NCI-H510A (cell line): ENCODE measurements at regions not wholly inside any gene's neighbourhood (a gene's known extent, or its start where the extent isn't known, plus 50 kb on each side); places are given as distances from the start of the nearest gene placed in this dataset.

Experiments
- DNase-seq: peaks from one replicate; lab custom pipeline; 2025; lab: John Stamatoyannopoulos, UW

DNA sequence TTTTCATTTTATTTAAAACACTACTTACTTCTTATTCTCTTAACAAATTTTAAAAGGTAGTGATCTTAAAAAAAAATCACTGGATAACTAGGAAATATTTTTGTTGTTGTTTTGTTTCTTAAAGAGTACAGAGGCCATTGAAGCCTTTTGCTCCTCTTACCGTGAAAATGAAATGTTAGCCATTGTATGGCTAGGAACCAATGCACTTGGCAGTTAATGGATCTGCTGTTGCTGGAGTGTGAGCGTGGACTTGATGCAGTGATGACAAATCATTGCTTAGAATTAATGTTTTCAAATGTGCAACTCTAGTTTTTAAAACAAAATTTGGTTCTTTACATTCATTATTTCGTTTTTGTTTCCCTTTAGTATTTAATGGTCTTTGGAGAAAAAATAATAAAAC lies 162.3 kb downstream of the HAUS1 start:
- no peak for DNase-seq

DNA sequence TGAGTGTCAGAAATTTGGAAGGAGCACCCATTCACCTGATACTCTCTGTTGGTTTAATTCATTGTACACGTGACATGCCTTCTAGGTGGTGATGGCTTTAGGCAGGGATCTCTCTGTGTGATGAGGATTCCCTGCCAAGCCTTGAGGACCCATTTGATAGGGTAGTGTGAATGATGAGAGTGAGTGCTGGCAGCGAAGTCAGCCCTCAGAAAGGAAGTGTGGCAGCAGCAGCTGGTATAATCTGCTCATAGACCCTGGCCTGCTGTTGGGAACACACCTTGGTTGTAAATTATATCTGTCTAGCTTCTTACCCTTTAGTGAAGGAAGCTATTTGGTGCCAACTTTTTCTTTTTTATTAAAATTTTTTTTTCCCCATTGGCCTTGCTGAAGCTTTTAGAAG lies 164.5 kb downstream of the HAUS1 start:
- DNase-seq, result no peak

DNA sequence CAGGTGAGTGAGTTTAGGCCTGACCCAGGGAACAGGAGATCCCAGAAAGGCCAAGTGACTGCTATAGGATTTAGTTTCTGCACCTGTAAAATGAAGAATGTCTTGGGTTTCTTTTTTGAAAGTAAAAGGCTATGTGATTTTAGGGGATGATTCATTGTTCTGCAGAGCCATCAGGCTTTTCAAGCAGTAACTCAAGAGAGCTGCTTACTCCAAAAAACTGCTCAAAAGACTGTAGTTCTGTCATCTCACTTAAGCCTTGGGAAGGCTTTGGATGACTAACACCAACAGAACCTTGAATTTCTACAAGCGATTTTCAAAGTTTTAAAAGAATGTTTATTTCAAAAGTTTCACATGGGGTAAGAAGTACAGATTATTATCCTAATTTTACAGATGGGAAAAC lies 165.1 kb downstream of the HAUS1 start:
- DNase-seq, result no peak

DNA sequence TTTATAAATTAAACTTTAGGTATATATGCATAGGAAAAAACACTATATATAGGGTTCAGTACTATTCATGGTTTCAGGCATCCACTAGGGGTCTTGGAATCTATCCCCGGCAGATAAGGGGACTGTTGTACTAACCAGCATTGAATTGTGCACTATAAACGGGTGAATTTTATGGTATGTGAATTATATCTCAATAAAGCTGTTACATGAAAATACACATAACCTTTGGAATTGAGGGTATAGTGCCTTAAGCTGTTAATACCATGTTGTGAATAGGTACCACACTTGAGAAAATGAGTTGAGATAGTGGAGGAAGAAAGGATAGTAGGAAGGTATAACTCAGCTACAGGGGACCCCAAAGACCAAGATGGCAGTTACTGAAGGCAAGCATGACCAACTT lies 167.3 kb downstream of the HAUS1 start:
- DNase-seq, result no peak

DNA sequence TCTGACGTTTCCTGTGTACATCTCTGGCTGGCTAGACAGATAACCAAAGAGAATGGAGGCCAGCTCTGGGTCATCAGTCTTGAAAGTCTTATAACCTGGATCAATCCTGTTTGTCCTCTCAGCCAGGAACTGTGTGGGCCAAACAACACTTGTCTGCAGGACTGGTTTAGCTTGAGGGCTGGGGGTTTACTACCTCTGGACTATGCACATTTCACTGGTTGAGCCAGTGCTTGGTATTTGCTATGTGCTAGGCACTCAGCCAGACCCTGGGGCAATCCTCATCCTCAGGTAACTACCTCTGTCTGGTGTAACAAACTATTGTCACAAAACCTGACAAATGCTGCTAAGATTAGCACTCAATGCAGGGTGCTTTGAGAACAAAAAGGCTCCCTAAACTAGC lies 169.7 kb downstream of the HAUS1 start:
- no peak for DNase-seq

DNA sequence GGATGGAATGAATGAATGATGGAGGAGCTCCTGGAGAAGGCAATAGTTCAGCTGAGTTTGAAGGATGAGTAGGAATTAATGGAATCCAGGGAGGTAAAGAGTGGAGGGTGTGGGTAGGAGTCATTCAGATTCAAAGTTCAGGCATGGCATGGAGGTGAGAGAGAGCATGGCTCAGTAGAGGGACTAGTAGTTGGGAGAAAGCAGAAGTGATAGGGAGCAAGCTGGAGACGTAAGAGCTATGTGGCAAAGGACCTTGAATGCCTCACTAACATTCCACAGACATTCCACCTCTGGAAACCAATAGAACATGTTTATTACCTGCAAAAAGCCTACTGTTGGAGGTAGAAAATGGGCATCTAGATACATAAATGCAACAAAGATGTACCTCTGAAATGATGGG lies 170.1 kb downstream of the HAUS1 start:
- no peak for DNase-seq

DNA sequence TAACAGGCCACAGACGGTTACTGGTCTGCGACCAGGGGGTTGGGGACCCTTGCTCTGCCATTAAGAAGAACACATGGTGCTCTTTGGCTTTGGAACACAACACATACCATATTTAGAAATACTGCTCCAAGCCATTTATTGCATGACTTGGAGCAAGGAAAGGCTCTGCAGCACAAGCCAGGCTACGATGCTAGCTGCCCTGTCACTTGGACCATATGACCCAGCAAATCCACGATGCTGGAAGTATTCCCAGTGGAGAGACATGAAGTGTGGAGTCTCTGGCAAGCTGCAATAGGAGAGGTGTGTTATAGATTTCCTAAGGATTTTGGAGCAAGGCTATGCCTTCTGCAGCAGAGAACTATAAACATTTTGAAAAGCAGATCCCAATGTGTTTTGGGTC lies 171.2 kb downstream of the HAUS1 start:
- no peak for DNase-seq

DNA sequence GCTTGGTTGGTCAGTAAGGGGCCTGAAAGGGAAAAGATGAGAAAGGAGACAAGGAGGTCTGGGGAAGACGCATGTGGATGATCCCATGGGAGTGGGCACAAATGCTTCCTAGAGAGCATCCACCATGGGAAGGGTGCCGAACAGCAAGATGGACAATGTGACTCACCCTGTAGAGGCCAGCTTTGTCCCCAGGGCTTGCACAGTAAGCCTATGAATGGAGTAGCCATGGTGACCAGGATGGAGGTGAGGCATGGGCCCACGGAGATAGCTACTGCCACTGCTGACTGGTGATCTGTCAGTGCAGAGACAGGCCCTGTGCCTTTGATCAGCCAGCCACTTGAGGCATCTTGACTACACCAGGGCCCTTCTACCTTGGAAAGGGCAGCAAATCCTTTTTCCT lies 172.6 kb downstream of the HAUS1 start:
- DNase-seq, result no peak

DNA sequence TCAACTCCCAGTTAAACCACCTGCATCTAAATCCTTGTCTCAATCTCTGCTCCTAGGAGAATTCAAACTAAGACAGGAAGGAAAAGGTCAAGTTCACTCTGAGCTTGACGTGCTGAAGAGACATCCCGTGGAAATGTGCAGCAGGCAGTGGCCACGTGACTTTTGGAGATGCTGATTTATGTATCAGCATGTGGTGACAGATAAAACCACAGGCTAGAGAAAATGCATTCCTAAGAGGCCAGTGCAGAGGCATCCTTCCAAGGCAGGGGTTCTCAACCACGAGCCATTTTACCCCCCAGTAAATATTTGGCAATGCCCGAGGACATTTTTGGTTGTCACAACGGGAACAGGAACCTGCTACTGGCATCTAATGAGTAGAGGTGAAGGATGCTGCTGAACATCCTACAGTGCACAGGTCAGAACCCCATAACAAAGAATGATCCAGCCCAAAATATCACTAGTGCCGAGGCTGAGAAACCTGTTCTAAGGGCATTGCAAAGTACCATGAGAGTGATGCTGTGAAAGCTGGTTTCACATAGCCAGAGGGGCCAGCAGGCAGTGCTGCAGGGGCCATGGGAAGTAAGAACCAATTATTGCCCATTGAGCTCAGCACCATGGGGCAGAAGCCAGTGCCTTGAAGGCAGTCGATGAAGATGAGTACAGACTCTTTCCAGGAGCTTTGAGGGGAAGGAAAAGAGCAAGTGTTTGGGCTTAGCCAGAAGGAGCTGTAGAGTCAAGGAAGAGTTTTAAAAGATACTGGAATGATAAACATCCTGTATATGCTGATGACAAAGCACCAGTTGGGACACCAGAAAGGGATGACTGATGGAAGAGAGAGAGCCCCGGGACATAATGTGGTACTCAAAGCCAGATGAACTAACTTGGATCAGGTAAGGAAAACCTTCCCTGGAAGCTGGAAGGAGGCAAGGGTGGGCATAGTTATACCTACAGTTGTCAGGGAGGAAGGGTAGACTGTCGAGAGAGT lies 174.6 kb downstream of the HAUS1 start:
- DNase-seq, result no peak

DNA sequence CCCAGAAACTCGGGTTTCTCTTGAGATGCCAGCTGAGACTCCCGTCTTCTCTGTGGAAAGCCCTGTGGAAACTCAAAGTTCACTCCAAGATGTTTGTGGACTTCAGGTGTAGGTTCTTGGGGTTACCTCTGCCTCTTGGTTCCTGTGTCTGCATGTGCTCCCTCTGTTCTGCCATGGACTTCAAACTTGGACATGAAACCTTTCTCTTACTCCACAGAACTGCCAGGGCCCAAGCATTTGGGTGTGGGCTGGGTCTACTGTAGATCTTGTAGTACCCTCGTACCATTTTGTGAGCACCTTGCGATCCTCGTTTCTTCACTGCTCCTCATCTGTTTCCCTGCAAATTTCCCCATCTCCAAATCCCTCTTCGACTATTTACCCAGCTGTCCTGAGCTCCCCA lies 175.5 kb downstream of the HAUS1 start:
- DNase-seq, result no peak

DNA sequence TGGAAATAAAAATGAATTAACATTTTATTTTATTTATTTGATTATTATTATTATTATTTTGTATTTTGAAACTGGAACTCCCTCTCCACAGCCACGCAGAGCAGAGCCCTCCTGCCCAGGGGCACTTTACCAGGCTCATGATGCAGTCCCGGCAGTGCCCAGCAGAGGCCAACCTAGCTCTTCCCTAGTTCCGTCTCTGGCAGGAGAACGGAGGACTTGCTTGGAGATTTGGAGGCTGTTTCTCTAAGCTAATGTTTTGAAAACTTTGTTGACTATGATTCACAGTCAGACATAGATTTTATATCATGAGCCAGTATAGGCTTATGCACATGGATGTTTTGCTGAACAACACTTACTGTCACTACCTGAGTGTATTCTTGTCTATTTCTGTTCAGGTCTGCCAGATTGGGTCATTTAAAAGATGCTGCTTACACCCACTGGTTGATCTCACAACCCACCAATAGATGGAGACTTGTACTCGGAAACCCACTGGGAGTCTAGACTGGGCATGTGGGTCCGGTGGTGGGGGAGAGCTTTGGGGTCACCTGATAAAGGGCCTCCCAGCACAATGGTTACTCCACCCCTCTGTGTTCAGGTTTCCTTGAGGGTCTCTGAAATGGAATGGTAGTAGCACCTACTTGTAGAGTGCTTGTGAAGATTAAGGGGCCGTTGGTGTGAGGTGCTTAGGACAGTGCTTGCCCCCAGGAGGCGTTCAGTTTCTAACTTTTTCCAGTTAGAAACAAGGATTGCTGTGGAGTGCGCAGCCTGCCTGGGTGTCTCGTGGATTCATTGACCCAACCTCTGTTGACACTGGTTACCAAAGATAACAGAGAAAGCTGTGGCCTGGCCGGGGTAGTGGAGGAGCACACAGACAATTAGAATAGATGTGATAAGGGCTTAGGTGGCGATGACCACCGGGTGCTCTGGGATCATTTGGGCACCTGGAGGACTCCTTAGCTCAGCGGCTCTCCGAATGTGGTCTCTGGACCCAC lies 177.3 kb downstream of the HAUS1 start:
- DNase-seq, result no peak

DNA sequence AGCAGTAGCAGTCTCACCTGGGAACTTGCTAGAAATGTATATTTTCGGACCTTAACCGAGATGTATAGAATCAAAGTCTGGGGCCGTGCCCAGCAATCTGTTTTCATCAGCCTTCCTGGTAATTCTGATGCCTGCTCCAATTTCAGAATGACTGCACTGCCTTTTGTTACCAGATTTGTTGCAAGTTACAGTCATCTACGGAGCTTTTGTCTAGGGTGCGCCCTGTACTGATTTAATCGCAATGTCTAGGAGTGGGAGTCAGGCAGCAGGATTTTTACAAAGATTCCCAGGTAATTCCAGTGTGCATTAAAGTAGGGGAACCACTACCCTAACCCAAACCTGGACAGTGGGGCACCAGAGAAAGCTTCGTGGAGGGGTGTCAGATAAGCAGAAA lies 178.0 kb downstream of the HAUS1 start:
- DNase-seq, result no peak

DNA sequence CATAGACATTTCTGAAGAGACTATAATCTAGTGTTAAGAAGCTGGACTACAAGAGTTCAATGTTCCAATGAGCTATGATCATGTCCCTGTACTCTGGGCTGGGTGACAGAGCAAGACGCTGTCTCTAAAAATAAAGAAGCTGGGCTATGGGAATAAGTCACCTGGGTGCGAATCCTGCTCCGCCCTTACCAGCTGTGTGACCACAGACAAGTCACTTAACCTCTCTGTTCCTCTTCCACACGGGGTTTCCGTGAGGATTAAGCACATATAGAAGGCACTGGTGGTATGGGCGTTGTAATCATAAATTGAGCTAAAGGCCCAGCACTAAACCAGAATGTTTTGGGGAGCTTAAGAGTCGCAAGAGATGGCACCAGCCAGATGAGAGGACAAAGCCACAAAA lies 178.5 kb downstream of the HAUS1 start:
- DNase-seq, result no peak

DNA sequence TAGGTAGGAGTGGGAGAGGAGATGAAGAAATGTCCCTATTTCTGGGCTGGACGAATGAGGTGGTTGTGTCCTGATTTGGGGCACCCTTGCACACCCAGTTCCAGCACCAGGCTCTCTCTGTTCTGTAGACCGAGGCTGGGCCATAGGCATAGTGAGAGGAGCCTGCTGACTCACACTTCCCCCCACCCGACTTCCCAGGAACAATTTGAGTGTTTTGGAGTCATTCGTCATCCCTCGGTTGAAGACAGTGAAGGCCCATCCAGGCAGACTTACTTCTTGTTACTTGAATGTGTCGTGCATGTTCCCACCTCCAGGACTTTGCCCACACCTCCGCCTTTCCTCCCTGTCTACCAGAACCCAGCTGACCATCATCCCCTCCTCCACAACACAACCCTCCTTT lies 179.1 kb downstream of the HAUS1 start:
- no peak for DNase-seq

DNA sequence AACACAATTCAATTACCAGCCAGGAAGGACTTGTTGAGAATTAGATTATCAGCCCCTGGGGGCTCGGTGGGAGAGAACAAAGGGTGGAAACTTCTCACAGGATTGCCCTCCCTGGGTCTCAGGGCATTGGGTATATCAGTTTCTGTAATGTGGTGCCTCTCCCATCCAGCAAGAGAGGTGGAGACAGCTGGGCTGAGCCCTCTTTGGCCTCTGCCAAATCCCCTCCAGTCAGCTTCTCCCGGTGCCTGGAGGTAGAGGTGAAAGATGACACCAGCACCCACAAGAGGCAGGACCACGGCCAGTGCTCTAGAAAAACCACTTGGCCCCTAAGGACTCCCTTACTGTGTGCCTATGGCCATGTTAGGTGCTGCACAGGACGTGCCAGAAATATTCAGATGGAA lies 179.7 kb downstream of the HAUS1 start:
- peak; percentile 53 for DNase-seq

DNA sequence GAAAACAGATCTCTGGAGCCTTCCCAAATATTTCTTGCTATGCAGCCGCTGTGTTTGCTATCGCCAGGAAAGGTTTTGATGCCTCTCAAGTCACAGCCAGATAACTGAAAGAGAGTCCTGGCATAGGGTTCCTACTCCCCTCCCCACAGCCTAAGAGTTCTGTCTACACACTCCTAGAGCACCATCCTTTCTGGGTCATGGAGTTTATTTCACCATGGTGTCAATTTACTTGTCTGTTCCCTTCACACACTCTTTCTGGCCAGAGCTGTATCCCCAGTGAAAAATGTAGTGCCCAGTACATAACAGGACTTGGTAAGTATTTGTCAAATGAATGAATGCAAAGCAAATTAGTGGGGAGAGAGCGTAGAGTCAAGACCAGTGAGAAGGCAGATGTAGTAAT lies 185.3 kb downstream of the HAUS1 start:
- no peak for DNase-seq

DNA sequence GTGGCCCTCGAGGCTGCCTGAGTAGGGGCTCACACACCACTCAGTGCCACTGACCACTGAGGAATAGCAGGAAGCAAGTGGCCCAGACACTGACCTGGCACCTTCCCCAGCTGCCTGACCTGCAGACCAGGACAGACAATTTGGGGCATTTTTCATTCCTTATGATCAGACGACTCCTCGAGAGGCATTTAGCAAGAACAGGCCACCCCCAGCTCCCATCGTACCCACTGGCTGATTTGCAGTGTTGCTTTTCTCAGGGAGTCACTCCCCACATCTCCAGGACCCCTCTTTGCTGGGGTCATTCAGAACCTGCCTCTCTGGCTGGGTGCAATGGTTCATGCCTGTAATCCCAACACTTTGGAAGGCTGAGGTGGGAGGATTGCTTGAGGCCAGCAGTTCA lies 185.7 kb downstream of the HAUS1 start:
- DNase-seq, result no peak

DNA sequence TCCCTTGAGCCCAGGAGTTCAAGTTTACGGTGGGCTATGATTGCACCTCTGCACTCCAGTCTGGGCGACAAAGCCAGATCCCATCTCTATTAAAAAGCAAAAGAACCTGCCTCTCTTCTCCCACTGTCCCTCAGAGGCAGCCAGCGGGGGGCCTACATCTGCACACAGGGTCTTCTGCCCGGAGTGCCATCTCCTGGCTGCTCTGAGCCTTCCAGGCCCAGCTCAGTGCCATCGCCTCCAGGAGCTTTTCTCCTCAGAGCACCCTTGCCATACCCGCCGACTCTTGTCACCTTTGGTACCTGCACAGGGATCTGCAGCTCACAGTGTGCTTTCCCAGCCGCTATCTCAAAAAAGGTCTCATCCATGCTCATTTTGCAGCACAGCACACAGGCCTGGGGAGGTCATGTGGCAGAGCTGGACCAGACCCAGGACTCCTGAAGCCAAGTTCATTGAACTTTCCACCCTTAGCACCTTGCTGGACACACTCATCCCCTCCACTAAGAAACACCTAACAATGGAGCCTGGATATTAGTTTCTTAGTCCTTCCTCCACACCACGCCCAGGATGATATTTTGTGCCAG lies 186.3 kb downstream of the HAUS1 start:
- DNase-seq, result no peak

DNA sequence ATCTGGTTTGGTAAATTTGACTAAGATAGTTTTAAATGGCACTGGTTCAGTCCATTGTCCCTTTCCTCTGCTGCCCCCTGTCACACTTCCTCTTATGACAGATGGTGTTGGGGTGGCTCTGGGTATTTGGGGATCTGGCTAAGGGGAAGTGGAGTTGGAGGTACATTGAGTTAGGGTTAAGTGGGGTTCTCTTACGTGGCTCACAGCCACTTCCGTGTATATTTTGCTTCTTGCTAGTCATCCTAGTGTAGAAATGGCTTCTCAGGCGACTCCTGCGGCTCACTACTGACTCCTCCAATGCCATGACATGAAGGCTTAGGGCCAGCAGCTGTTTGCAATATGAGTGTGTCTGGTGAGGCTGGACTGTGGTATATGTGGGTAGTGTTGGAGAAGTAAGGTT lies 187.0 kb downstream of the HAUS1 start:
- DNase-seq, result no peak

DNA sequence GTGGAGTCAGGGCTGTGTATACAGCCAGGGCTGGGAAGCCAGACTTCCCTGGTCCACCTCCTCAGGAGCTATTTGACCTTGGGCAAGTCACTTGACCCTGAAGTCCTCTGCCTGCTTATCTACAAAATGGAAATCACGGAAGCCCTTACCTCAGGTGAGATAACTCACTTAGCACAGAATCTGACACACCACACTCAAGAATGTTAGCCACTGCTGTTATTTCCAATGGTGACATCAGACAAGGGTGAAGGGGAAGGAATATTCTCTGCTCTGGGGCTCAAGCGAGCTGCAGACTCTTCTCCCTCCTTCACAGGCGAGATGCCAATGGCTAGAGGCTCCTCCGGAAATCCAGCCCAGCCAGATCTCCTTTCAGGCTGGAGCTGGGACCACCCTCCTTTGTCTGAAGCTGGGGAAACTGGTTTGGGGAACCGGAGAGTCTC lies 189.6 kb downstream of the HAUS1 start:
- DNase-seq, result no peak

DNA sequence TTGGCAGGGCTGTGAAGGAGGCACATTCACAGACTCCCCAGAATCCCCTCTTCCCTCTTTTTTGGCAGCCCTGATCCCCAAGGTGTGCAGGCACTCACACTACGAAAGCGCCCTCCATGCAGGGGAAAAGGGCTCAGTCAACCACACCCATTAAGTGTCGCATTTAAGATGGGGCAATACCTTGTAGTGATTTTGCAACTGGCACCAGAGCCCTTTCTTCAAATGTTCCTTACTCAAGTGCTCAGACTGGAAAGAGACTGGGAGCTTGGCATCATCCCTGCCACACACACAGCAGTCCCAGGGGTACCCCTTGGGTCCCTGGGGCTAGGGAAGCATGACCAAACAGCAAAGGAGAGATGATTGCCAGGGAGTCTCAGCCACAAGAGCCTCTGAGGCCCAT lies 190.1 kb downstream of the HAUS1 start:
- DNase-seq, result no peak

DNA sequence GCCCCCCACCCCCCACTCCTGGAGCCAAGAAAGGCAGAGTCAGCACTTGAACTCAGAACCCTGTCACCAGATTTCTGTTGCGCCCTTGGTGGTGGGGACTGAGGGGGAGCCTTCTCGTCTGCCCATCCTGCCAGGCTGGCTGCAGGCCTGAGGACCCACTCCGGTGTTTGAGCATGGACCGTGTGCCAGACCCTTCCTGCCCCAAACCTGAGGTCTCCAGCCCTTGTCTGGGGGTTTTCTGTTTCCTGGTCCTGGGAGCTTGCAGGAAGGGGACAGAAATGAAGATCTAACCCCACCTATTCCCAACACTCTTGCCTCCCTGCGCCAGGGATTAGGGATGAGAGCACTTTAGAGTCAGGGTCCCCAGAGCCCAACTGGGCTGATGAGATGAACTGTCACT lies 190.6 kb downstream of the HAUS1 start:
- DNase-seq, result no peak
